GM20431 (cell line): ENCODE measurements at regions not wholly inside any gene's neighbourhood (a gene's known extent, or its start where the extent isn't known, plus 50 kb on each side); places are given as distances from the start of the nearest gene placed in this dataset.

Experiments used
- in situ Hi-C: fragments of 300-500 bp; cut with MseI, MboI; formaldehyde crosslinking; loops from one replicate; pipeline ENCODE4 v1.15.0; 2020; ENCODE audit warnings: low sequenced_read_pairs; ENCODE audit not compliant: unreplicated experiment

DNA sequence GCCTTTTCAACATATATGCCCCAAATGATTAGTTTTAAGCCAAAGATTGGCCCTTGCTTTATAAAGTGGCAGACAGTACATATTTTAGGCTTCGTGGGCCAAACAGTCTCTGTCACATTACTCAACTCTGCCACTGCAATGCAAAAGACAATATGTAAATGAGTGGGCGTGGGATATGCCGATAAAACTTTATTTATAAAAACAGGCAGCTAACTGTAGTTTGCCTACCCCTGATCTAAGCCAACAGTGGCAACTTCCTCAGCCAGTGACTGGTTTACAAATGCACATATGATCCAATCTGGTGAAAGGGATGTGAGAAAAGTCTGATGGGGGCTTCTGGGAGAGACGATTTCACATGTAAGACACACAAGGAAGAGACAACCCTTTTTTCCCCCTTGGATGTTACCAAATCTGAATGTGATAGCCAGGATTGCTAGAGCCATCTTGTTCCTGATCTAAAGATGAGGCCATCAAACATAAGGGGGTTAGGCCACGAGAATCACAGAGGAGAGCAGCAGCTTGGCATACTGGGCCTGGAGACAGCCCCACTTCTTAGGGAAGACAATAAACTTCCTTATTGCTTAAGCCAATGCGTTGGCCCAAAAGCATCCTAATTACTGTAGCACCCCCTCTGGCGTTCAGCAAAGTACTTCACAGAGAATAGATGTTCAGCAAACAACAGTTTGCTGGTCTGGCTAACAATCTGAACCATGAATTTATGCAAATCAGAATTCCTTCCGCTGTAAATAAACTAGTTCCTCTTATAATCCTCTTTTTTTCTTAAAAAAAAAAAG is 75.2 kb upstream of the TMCC3 start:
- in situ Hi-C loops: no loop called here

GRCh38 chr12:94722664-94723063 is 72.3 kb upstream of the TMCC3 start:
- in situ Hi-C loops: no loop called here

GRCh38 chr12:94721173-94721572 is 70.8 kb upstream of the TMCC3 start:
- in situ Hi-C loops: no loop called here

DNA sequence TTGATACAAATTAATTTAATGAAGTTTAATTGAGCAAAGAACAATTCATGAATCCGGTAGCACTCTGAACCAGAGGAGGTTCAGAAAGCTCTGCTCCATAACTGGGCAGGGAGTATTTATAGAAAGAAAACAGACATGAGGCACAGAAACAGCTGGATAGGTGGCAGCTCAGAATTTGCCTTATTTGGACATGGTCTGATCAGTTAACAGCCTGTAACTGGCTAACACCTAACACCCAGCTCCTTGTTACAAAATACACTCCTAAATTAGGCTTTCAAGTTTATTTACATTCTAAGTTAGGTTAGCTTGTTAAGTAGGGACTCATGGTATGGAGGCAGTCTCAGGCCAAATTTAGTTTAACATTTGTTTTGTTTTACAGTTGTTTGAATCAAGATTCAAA is 67.8 kb upstream of the TMCC3 start:
- in situ Hi-C loops: no loop called here

- in situ Hi-C loops: no loop called here
These were observed 67.3 kb upstream of the TMCC3 start for GRCh38 chr12:94717656-94718055.

GRCh38 chr12:94717108-94717507 is 66.8 kb upstream of the TMCC3 start:
- in situ Hi-C loops: no loop called here

GRCh38 chr12:94716339-94716738 is 66.0 kb upstream of the TMCC3 start:
- in situ Hi-C loops: no loop called here

GRCh38 chr12:94714378-94715114 is 64.2 kb upstream of the TMCC3 start:
- in situ Hi-C loops: no loop called here

DNA sequence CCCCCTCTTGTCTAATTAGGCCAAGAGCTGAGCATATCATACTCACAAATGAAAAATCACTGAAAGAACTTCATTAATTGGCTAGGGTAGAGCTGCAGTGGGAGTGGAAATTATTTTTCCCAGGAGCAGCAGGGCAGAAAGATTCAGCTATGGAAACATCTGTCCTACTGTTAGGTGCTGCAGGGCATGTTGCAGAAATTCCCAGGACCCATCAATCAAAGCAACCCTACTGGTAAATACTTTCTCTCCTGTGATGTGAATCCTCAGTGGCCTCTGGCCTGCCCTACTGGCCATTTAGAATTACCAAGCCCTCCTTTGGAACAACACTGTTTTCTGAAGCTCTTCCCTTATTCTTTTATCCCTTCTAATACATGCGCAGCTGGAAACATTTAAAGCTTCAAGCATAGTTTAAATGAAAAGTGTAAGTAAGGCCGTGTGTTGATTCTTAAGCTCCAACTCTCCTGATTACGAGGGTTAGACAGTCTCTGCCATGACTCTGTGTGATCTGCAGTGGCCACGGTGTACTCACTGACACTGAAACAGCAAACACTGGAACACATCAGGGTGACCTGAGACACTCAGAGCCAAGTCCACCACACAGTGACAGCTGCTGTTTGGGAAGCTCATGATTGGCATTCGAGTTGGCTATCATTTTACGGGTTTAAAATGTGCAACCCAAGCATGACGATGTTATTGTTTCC is 62.6 kb upstream of the TMCC3 start:
- in situ Hi-C loops: no loop called here

DNA sequence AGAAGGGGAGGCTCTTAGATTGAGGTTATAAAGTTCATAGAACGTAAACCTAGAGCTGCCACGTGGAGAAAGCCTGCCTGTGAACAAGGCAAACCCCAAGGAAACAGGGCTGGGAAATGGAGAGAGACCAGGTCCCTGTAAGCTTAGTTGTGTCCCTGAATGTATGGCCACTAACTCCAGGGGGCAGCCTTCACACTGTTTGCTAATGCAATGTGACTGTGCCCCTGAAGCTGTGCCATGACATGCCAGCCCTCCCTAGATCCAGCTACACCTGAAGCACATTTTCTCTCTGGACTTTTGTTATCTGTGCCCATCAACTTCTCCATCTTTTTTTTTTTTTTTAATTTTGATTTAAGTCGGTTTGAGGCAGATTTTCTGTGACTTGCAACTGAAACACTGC is 60.6 kb upstream of the TMCC3 start:
- in situ Hi-C loops: no loop called here

DNA sequence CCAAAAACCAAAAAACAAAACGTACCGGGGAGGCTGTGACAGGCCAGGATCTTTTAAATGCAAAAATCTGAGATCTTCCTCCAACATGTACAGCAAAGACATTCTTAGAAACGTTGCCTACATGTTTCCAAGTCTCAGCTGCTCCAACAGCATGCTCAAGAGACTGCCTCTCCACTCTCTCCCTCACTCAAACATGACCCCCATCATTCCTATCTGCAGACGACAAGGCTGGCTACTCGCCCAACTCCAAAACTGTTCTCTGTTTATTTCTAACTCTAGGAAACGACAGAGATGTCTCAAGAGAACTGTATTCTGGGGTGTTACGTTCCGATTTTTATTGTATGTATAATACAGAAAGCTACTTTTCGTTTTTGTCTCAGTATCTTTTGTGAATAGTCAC is 57.5 kb upstream of the TMCC3 start:
- in situ Hi-C loops: no loop called here

- in situ Hi-C loops: no loop called here
These were observed 56.7 kb upstream of the TMCC3 start for GRCh38 chr12:94707036-94707435.

GRCh38 chr12:94706250-94706661 is 55.9 kb upstream of the TMCC3 start:
- in situ Hi-C loops: no loop called here

DNA sequence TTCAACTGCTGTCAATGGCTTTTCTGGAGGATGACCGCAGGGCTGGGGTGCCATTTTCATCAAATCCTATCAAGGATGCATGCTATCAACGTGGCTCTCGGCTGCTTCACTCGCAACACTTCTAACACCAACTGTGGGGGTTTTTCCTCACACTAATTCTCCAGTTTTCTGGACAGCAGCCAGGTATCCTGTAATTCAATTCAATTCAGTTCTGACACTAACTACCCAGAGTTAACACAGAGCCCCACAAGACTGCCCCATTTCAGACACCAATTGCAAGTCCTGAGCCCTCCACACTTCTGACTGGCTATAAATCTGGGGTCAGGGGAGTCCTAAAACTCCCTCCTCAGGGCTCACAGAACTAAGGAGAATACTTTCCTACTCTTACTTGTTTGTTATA is 55.3 kb upstream of the TMCC3 start:
- in situ Hi-C loops: no loop called here

DNA sequence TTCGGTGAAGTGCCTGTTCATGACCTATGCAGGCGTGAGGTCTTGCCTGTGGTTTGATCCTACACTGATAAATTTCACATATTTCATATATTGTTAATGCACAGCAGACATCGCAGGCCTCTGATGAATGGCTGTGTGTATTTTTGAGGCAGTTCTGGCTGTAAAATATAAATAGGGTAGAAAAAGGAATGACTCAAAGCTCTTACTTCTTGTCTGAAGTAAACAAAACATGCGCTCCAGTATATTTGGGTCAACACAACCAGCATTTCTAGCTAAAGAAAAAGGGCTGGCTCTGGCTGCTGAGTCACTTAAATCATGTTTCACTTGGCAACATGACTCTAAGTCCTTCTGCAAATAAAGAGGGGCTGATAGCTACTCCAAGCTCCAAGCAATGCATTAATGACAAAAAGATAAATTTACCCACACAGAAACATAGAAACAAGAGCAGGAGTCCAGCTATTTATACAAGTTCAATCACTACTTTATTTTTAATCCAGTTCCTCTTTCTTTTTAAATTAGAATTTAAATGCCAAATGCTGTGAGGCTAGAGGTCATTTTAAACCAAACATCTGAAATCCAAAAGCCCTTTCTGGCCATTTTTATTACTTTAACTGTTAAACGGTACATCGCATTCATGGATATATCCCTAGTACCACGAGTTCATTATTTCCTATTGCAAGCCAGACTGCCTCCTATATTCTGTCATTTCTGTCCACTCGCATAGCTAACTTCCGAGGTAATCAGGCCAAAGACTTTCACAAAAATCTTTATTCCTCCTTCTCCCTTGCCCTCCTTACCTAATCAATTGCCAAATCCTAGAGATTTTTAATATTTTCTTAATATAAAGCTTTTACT is 54.3 kb upstream of the TMCC3 start:
- in situ Hi-C loops: no loop called here

GRCh38 chr12:94702696-94703095 is 52.3 kb upstream of the TMCC3 start:
- in situ Hi-C loops: no loop called here

DNA sequence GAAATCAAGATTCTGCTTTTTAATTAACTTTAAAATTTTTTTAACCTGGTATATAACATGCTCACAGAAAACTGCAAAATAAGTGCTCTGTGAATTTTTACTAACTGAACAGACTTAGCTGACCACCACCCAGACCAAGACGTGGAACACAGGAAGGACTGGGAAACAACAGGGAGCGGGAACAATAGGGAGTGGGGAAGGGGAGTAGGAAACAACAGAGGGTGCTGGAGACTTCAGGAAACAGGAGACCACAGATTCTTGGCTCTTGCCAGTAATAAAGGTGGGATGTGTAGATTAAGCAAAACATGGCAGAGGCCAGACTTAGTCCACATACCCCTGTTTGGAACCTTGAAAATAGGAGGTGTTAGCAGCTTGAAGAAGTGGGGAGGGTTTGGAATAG is 51.4 kb upstream of the TMCC3 start:
- in situ Hi-C loops: no loop called here

GRCh38 chr12:94700662-94701061 is 50.3 kb upstream of the TMCC3 start:
- in situ Hi-C loops: no loop called here
